Aorta (tissue), 5 donors: ENCODE measurements at regions not wholly inside any gene's neighbourhood (a gene's known extent, or its start where the extent isn't known, plus 50 kb on each side); places are given as distances from the start of the nearest gene placed in this dataset.
A peak's percentile ranks its signal among the peaks of the same experiment; 100 is the strongest.

Experiments
- ATAC-seq: fragments of 200-7000 bp; cut with Tn5 transposase; one replicate; pipeline ENCODE4 v1.9.1; 2022; ENCODE audit warnings: moderate library complexity; ENCODE audit not compliant: low FRiP score
- DNase-seq, 2 donors: peaks; one replicate each; pipeline ENCODE4 v3.0.0-alpha.2; 2020
- H3K27ac ChIP-seq, 2 donors: one replicate each; pipeline ENCODE4 v1.5.1; 2013; ENCODE audit warnings: low read length in 2 of 2, mild to moderate bottlenecking in 2 of 2, moderate library complexity in 2 of 2, control low read depth in 1 of 2, inconsistent platforms in 1 of 2, low read depth in 1 of 2
- H3K27me3 ChIP-seq, 2 donors: one replicate each; pipeline ENCODE4 v1.6.1; 2013; ENCODE audit warnings: control low read depth in 1 of 2, low read length in 1 of 2, mild to moderate bottlenecking in 1 of 2, moderate library complexity in 1 of 2; ENCODE audit not compliant: insufficient read depth in 2 of 2, control insufficient read depth in 1 of 2
- H3K36me3 ChIP-seq, 2 donors: one replicate each; pipeline ENCODE4 v1.6.1; 2013; ENCODE audit warnings: control low read depth in 1 of 2, low read length in 1 of 2, mild to moderate bottlenecking in 1 of 2; ENCODE audit not compliant: insufficient read depth in 2 of 2, control insufficient read depth in 1 of 2
- H3K4me1 ChIP-seq, 2 donors: one replicate each; pipeline ENCODE4 v1.6.1; 2013; ENCODE audit warnings: low read length in 2 of 2, control low read depth in 1 of 2, mild to moderate bottlenecking in 1 of 2, moderate library complexity in 1 of 2; ENCODE audit not compliant: insufficient read depth in 2 of 2, control insufficient read depth in 1 of 2
- H3K4me3 ChIP-seq, 2 donors: one replicate each; pipeline ENCODE4 v1.5.1; 2013; ENCODE audit warnings: low read length in 2 of 2, control low read depth in 1 of 2, mild to moderate bottlenecking in 1 of 2
- H3K9me3 ChIP-seq: one replicate; pipeline ENCODE4 v1.6.1; 2013; ENCODE audit warnings: mild to moderate bottlenecking, low read length; ENCODE audit not compliant: control insufficient read depth
- WGBS, 2 donors: extraction: QIAGEN DNeasy Blood & Tissue Kit; methylation state at CpG; one replicate each; pipeline ENCODE4 v1.1.7; 2013; 5-methylcytosine and 5-hydroxymethylcytosine counted together
- intact Hi-C, 2 donors: fragments of 100-400 bp; cut with DNase I; formaldehyde crosslinking; loops; one replicate each; pipeline versions ENCODE4 v1.14.2 to v1.15.0; 2022
- donor health status: healthy with polysubstance abuse.
- donor health status: Bipolar disorder and iron deficiency.
- donor health status: DM: no; HTN: no; CAD: no.
- donor health status: DM: no; HTN: no; CAD: no.
- donor health status: DM: yes; HTN: yes; CAD: no.

- intact Hi-C loops = no loop called here
- Histone ChIP-seq H3K9me3 (no peaks in the 10 kb centered on the region), H3K36me3 (no peaks in the 10 kb centered on the region), H3K27me3 (no peaks in the 10 kb centered on the region), H3K4me1 (no peaks in the 10 kb centered on the region), H3K27ac (no peak overlapping the region), H3K4me3 (no peak overlapping the region)
- WGBS, 2 donors = 78 to 81% methylated on average over 5 of the region's 5 CpGs
- ATAC-seq = peak; percentile 12
- DNase-seq = no peak
These were observed 203.0 kb downstream of the TRIM29 start for GRCh38 chr11:119934866-119935265.

GRCh38 chr11:119934267-119934666, 203.6 kb downstream of the TRIM29 start:
- Histone ChIP-seq H3K27me3 (no peaks in the 10 kb centered on the region), H3K4me3 (no peak overlapping the region), H3K4me1 (no peaks in the 10 kb centered on the region), H3K27ac (no peak overlapping the region), H3K36me3 (no peaks in the 10 kb centered on the region), H3K9me3 (no peaks in the 10 kb centered on the region)
- ATAC-seq (no peak), DNase-seq (no peak)
- WGBS, 2 donors = 88 to 91% methylated on average over 4 of the region's 4 CpGs
- intact Hi-C loops = no loop called here

DNA sequence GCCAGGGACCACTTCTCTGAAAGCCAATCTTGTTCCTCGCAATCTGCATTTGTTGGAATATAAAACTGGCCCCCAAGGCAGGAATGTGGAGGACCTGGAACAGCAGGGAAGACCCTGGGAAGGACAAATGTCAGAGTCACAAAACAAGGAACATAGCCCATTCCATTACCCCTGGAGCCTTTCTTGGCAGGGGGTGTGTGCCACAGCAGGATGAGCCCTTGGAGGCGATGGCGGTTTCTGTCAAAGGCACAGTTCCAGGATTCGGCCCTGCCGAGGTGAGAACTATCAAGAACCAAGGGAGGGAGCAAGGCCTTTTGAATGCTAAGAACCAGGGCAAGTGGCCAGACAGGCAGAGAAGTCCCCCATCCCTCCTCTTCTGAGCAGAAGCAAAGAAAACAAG, 204.3 kb downstream of the TRIM29 start:
- WGBS, 2 donors = 36 to 43% methylated on average over 5 of the region's 5 CpGs
- intact Hi-C loops = no loop called here
- DNase-seq = no peak

DNA sequence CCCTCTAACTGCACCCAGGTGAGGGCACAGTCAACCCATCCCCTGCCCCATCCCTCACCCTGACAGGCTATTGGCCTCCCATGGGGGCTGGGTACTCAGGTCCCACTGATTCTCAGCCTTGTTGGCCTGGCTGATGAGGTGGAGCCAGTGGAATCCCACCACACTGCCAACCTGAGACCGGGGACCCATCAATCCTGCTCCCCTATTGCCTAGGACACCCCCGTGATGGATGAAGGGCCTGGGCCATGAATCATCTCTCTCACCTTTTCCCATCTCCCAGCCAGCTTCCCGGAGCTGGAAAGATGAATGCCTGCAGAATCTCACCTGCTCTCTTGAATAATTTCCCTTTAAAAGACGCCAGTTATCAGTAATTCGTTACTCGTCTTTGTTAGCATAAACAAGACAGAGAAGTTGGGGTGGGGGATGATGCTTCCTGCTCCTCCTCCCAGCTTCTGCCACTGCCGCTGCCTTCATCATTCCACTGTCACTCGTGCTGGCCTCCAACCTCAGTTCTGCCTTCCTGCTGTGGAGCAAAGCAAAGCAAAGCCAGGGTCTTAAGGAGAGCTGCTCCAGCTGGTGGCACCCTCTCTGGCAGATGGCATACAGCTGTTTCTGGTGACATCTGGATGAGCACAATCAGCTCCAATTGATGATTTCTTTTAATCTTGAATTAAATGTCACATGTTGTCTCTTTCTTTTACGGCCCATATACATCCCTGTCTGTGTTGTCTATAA, 204.0 kb upstream of the NECTIN1 start:
- 56 to 58% methylated on average over 9 of the region's 9 CpGs for WGBS, 2 donors
- H3K36me3 ChIP-seq = no peaks in the 10 kb centered on the region
- intact Hi-C loops = no loop called here
- no peaks in the 10 kb centered on the region for H3K9me3 ChIP-seq
- DNase-seq = no peak
- ATAC-seq = no peak
- no peaks in the 10 kb centered on the region for H3K27me3 ChIP-seq
- no peaks in the 10 kb centered on the region for H3K4me1 ChIP-seq
- H3K27ac ChIP-seq = no peak overlapping the region
- H3K4me3 ChIP-seq = no peak overlapping the region

More for the DNA sequence above, 204.3 kb downstream of the TRIM29 start:
- H3K27ac ChIP-seq = no peak overlapping the region
- no peaks in the 10 kb centered on the region for H3K36me3 ChIP-seq
- no peak for ATAC-seq
- no peaks in the 10 kb centered on the region for H3K9me3 ChIP-seq
- no peaks in the 10 kb centered on the region for H3K4me1 ChIP-seq
- H3K4me3 ChIP-seq = no peak overlapping the region
- no peaks in the 10 kb centered on the region for H3K27me3 ChIP-seq

GRCh38 chr11:119928047-119928446, 199.0 kb upstream of the NECTIN1 start:
- Histone ChIP-seq H3K4me3 (no peak overlapping the region), H3K4me1 (no peaks in the 10 kb centered on the region), H3K9me3 (peaks cover 1% of the 10 kb centered on the region), H3K36me3 (no peaks in the 10 kb centered on the region), H3K27me3 (no peaks in the 10 kb centered on the region), H3K27ac (no peak overlapping the region)
- ATAC-seq (no peak), DNase-seq (no peak)
- WGBS, 2 donors = 77 to 83% methylated on average over 4 of the region's 4 CpGs
- intact Hi-C loops = no loop called here

GRCh38 chr11:119924017-119924416, 195.0 kb upstream of the NECTIN1 start:
- WGBS, 2 donors = 30 to 46% methylated on average over 5 of the region's 5 CpGs
- Histone ChIP-seq H3K27me3 (no peaks in the 10 kb centered on the region), H3K36me3 (no peaks in the 10 kb centered on the region), H3K4me3 (no peak overlapping the region), H3K27ac (no peak overlapping the region), H3K4me1 (no peaks in the 10 kb centered on the region), H3K9me3 (peaks cover 1% of the 10 kb centered on the region)
- no peak for DNase-seq
- no peak for ATAC-seq
- intact Hi-C loops = no loop called here

DNA sequence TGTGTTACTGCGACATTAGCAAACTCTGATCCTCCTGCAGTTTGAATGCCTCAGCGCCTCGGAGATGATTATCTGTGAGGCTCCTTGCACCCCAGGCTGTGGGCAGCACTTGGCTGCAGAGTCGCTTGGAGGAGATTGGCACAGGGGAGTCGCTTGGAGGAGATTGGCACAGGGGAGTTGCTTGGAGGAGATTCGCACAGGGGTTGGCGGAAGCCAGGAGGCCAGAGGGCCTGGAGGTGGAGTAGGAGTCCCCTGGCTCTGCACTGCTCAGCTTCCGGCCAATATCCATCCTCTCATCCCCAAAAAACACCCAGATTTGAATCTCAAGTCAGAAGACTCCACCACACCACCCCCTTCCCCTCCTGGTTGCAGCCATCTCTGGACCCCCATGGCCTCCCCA, 192.6 kb upstream of the NECTIN1 start:
- 84% methylated on average over 8 of the region's 8 CpGs for WGBS, 2 donors
- no peaks in the 10 kb centered on the region for H3K27me3 ChIP-seq
- no peak overlapping the region for H3K4me3 ChIP-seq
- DNase-seq = no peak
- ATAC-seq = no peak
- H3K4me1 ChIP-seq = no peaks in the 10 kb centered on the region
- H3K9me3 ChIP-seq = peaks cover 1% of the 10 kb centered on the region
- H3K27ac ChIP-seq = no peak overlapping the region
- H3K36me3 ChIP-seq = no peaks in the 10 kb centered on the region
- intact Hi-C loops = no loop called here

DNA sequence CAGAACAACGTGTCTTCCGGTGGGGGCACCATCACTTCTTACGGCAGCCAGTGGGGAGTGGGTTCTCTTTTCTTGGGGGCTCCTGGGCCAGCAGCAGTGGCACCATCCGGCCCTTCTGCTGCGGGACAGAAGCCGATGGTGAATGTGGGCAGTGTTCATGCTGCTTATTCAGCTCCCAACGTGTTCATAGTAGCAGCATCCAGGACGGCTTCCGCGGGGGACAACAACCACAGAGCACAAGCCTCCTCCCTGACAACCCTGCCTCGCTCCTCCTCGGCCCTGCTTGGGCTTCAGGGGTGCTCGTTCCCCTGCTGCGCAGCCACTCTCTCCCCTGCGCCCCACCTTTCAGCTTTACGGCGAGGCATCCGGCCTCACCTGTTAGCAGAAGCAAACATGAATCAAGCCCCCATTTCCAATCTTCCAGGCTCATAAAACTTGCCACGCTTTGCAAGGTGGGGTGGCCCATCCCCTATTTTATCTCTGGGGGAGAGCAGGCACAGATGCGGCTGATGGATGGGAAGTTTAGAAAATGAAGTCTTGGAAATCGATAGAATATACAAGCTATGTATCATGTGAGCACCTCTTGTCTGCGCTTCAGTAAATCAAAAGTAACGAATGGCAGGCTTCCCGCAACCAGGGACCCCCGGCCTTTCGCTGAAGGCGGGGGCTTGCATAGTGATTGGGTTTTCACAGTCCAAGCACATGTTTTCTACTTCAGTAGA, 191.8 kb upstream of the NECTIN1 start:
- Histone ChIP-seq H3K9me3 (no peaks in the 10 kb centered on the region), H3K36me3 (no peaks in the 10 kb centered on the region), H3K27me3 (no peaks in the 10 kb centered on the region), H3K4me1 (no peaks in the 10 kb centered on the region), H3K4me3 (no peak overlapping the region), H3K27ac (no peak overlapping the region)
- 76 to 78% methylated on average over 27 of the region's 27 CpGs for WGBS, 2 donors
- DNase-seq (no peak), ATAC-seq (no peak)
- intact Hi-C loops = no loop called here

- Histone ChIP-seq H3K4me3 (no peak overlapping the region), H3K9me3 (peaks cover 2% of the 10 kb centered on the region), H3K4me1 (no peaks in the 10 kb centered on the region), H3K36me3 (no peaks in the 10 kb centered on the region), H3K27me3 (peaks cover 0 to 2% of the 10 kb centered on the region in 2 donors), H3K27ac (no peak overlapping the region)
- ATAC-seq = no peak
- no peak for DNase-seq
- intact Hi-C loops = no loop called here
- 28 to 38% methylated on average over 6 of the region's 6 CpGs for WGBS, 2 donors
These were observed 190.7 kb upstream of the NECTIN1 start for GRCh38 chr11:119919656-119920055.
